T-helper 17 cell (primary cell): ENCODE measurements at regions not wholly inside any gene's neighbourhood (a gene's known extent, or its start where the extent isn't known, plus 50 kb on each side); places are given as distances from the start of the nearest gene placed in this dataset.

Source experiments
- ATAC-seq: fragments of 150-1000 bp; cut with Tn5 transposase; 2 replicates; pipeline ENCODE4 v1.10.0; 2021; ENCODE audit warnings: mild to moderate bottlenecking, moderate library complexity
- DNase-seq, 3 donors: peaks; one replicate each; pipeline versions ENCODE4 v3.0.0 to v3.0.0-alpha.2; 2020 to 2021
- H3K9me3 ChIP-seq: one replicate; pipeline ENCODE4 v1.7.0; 2013; ENCODE audit warnings: low read length, mild to moderate bottlenecking; ENCODE audit not compliant: control insufficient read depth, poor library complexity, severe bottlenecking
- H3K27ac Mint-ChIP-seq: one replicate; pipeline ENCODE4 v1.8.0; 2022; ENCODE audit warnings: mild to moderate bottlenecking, moderate library complexity, mixed read lengths
- H3K27me3 Mint-ChIP-seq: one replicate; pipeline ENCODE4 v1.8.0; 2022; ENCODE audit warnings: mixed read lengths
- H3K36me3 Mint-ChIP-seq: one replicate; pipeline ENCODE4 v1.8.0; 2022; ENCODE audit warnings: low read depth, mixed read lengths
- H3K4me1 Mint-ChIP-seq: one replicate; pipeline ENCODE4 v1.8.0; 2022; ENCODE audit warnings: mild to moderate bottlenecking, mixed read lengths
- H3K4me3 Mint-ChIP-seq: one replicate; pipeline ENCODE4 v1.8.0; 2022; ENCODE audit warnings: mild to moderate bottlenecking, moderate library complexity, mixed read lengths

GRCh38 chr3:71854096-71854495 lies 69.1 kb upstream of the PROK2 start:
- DNase-seq: no peak
- Mint-ChIP-seq H3K36me3 (peaks cover 2% of the 10 kb centered on the region), H3K27ac (no peak overlapping the region), H3K27me3 (peaks cover 13% of the 10 kb centered on the region), H3K4me3 (no peak overlapping the region), H3K4me1 (peaks cover 13% of the 10 kb centered on the region)
- H3K9me3 ChIP-seq: no peaks in the 10 kb centered on the region
- ATAC-seq: no peak

- ATAC-seq (no peak), DNase-seq (no peak)
- H3K36me3 Mint-ChIP-seq: peaks cover 2% of the 10 kb centered on the region
- H3K9me3 ChIP-seq: no peaks in the 10 kb centered on the region
- peaks cover 3% of the 10 kb centered on the region for H3K4me1 Mint-ChIP-seq
- H3K4me3 Mint-ChIP-seq: no peak overlapping the region
- H3K27ac Mint-ChIP-seq: no peak overlapping the region
- H3K27me3 Mint-ChIP-seq: peaks cover 15% of the 10 kb centered on the region
These were observed 66.9 kb upstream of the PROK2 start for GRCh38 chr3:71851878-71852277.

GRCh38 chr3:71850654-71851053 lies 65.7 kb upstream of the PROK2 start:
- peaks cover 18% of the 10 kb centered on the region for H3K27me3 Mint-ChIP-seq

GRCh38 chr3:71849681-71850080 lies 64.7 kb upstream of the PROK2 start:
- Mint-ChIP-seq H3K27ac (no peak overlapping the region), H3K27me3 (peaks cover 21% of the 10 kb centered on the region), H3K4me3 (no peak overlapping the region), H3K4me1 (peaks cover 2% of the 10 kb centered on the region), H3K36me3 (peaks cover 2% of the 10 kb centered on the region)
- DNase-seq: no peak
- ATAC-seq: no peak
- H3K9me3 ChIP-seq: no peaks in the 10 kb centered on the region

More at GRCh38 chr3:71850654-71851053, 65.7 kb upstream of the PROK2 start:
- Mint-ChIP-seq H3K27ac (no peak overlapping the region), H3K36me3 (peaks cover 2% of the 10 kb centered on the region), H3K4me3 (no peak overlapping the region), H3K4me1 (peaks cover 3% of the 10 kb centered on the region)
- H3K9me3 ChIP-seq: no peaks in the 10 kb centered on the region
- ATAC-seq: no peak
- no peak for DNase-seq

- peaks cover 6% of the 10 kb centered on the region for H3K36me3 Mint-ChIP-seq
- no peak overlapping the region for H3K4me3 Mint-ChIP-seq
- H3K27me3 Mint-ChIP-seq: peaks cover 35% of the 10 kb centered on the region
- no peak overlapping the region for H3K27ac Mint-ChIP-seq
- no peak for ATAC-seq
- DNase-seq: no peak
- H3K9me3 ChIP-seq: no peaks in the 10 kb centered on the region
- H3K4me1 Mint-ChIP-seq: no peaks in the 10 kb centered on the region
These were observed 62.8 kb upstream of the PROK2 start for GRCh38 chr3:71847794-71848193.

- no peak for ATAC-seq
These were observed 61.2 kb upstream of the PROK2 start for GRCh38 chr3:71846185-71846584.

GRCh38 chr3:71843071-71843470 lies 58.1 kb upstream of the PROK2 start:
- no peaks in the 10 kb centered on the region for H3K9me3 ChIP-seq
- H3K27ac Mint-ChIP-seq: no peak overlapping the region
- peaks cover 4% of the 10 kb centered on the region for H3K36me3 Mint-ChIP-seq
- no peak for ATAC-seq
- H3K4me1 Mint-ChIP-seq: no peaks in the 10 kb centered on the region
- H3K27me3 Mint-ChIP-seq: peaks cover 40% of the 10 kb centered on the region
- DNase-seq: no peak
- no peak overlapping the region for H3K4me3 Mint-ChIP-seq

More at GRCh38 chr3:71846185-71846584, 61.2 kb upstream of the PROK2 start:
- Mint-ChIP-seq H3K36me3 (peaks cover 6% of the 10 kb centered on the region), H3K4me1 (no peaks in the 10 kb centered on the region), H3K4me3 (no peak overlapping the region), H3K27ac (no peak overlapping the region), H3K27me3 (peaks cover 35% of the 10 kb centered on the region)
- no peak for DNase-seq
- no peaks in the 10 kb centered on the region for H3K9me3 ChIP-seq

- Mint-ChIP-seq H3K4me3 (no peak overlapping the region), H3K36me3 (no peaks in the 10 kb centered on the region), H3K4me1 (no peaks in the 10 kb centered on the region), H3K27me3 (peaks cover 35% of the 10 kb centered on the region), H3K27ac (no peak overlapping the region)
- ATAC-seq (no peak), DNase-seq (no peak)
- no peaks in the 10 kb centered on the region for H3K9me3 ChIP-seq
These were observed 53.5 kb upstream of the PROK2 start for GRCh38 chr3:71838406-71838805.
